H1 (cell line): ENCODE measurements at regions not wholly inside any gene's neighbourhood (a gene's known extent, or its start where the extent isn't known, plus 50 kb on each side); places are given as distances from the start of the nearest gene placed in this dataset.

ENCODE experiments used
- GABPA ChIP-seq: IDR thresholded peaks from 2 replicates; pipeline ENCODE4 v1.6.1; 2011; ENCODE audit warnings: mild to moderate bottlenecking, low read length, moderate library complexity, borderline replicate concordance; ENCODE audit not compliant: insufficient read depth
- SRF ChIP-seq: IDR thresholded peaks from 2 replicates; pipeline ENCODE4 v1.6.1; 2011; ENCODE audit warnings: mild to moderate bottlenecking, low read depth, low read length, moderate library complexity
- TF ChIP-seq, protein P1 (sequence below): fragments of 300-600 bp; sonication (generic); IDR thresholded peaks from 2 replicates; pipeline ENCODE4 v1.7.1; 2012; ENCODE audit warnings: low read length, moderate library complexity, mild to moderate bottlenecking, inconsistent platforms; ENCODE audit not compliant: insufficient replicate concordance

DNA sequence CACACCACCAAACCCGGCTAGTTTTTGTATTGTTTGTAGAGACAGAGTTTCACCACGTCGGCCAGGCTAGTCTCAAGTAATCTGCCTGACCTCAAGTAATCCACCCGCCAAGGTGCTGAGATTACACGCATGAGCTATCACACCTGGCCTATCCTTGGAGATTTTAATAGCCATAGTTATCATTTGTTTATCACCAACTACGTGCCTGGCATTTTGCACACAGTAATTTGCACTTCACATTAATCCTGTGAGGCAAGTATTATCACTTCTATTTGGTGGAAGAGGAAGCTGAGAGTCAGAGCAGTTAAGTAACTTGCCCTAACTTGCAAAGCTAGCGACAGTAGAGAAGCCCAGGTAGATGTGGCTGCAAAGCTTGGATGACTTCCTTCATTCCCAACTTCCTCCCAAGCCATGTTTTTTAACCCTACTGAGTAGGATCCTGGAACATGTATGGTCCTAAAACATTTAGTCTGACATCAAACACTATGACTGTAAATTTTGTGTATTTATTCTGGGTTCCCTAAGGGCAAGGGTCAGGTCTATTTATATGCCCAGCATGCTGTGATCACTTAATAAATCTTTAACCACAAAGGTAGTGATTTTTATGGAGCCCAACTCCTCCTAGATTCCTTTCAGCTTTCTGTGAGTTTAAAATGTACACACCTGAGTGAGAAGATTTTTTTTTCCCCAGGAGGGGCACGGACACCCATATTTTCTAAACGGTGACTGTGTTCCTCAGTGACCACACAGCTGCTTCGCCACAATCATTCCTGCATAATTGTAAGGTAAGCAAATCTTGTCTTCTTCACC lies 100.2 kb upstream of the RAI14 start (continued):
- TF ChIP-seq, protein P1, sequence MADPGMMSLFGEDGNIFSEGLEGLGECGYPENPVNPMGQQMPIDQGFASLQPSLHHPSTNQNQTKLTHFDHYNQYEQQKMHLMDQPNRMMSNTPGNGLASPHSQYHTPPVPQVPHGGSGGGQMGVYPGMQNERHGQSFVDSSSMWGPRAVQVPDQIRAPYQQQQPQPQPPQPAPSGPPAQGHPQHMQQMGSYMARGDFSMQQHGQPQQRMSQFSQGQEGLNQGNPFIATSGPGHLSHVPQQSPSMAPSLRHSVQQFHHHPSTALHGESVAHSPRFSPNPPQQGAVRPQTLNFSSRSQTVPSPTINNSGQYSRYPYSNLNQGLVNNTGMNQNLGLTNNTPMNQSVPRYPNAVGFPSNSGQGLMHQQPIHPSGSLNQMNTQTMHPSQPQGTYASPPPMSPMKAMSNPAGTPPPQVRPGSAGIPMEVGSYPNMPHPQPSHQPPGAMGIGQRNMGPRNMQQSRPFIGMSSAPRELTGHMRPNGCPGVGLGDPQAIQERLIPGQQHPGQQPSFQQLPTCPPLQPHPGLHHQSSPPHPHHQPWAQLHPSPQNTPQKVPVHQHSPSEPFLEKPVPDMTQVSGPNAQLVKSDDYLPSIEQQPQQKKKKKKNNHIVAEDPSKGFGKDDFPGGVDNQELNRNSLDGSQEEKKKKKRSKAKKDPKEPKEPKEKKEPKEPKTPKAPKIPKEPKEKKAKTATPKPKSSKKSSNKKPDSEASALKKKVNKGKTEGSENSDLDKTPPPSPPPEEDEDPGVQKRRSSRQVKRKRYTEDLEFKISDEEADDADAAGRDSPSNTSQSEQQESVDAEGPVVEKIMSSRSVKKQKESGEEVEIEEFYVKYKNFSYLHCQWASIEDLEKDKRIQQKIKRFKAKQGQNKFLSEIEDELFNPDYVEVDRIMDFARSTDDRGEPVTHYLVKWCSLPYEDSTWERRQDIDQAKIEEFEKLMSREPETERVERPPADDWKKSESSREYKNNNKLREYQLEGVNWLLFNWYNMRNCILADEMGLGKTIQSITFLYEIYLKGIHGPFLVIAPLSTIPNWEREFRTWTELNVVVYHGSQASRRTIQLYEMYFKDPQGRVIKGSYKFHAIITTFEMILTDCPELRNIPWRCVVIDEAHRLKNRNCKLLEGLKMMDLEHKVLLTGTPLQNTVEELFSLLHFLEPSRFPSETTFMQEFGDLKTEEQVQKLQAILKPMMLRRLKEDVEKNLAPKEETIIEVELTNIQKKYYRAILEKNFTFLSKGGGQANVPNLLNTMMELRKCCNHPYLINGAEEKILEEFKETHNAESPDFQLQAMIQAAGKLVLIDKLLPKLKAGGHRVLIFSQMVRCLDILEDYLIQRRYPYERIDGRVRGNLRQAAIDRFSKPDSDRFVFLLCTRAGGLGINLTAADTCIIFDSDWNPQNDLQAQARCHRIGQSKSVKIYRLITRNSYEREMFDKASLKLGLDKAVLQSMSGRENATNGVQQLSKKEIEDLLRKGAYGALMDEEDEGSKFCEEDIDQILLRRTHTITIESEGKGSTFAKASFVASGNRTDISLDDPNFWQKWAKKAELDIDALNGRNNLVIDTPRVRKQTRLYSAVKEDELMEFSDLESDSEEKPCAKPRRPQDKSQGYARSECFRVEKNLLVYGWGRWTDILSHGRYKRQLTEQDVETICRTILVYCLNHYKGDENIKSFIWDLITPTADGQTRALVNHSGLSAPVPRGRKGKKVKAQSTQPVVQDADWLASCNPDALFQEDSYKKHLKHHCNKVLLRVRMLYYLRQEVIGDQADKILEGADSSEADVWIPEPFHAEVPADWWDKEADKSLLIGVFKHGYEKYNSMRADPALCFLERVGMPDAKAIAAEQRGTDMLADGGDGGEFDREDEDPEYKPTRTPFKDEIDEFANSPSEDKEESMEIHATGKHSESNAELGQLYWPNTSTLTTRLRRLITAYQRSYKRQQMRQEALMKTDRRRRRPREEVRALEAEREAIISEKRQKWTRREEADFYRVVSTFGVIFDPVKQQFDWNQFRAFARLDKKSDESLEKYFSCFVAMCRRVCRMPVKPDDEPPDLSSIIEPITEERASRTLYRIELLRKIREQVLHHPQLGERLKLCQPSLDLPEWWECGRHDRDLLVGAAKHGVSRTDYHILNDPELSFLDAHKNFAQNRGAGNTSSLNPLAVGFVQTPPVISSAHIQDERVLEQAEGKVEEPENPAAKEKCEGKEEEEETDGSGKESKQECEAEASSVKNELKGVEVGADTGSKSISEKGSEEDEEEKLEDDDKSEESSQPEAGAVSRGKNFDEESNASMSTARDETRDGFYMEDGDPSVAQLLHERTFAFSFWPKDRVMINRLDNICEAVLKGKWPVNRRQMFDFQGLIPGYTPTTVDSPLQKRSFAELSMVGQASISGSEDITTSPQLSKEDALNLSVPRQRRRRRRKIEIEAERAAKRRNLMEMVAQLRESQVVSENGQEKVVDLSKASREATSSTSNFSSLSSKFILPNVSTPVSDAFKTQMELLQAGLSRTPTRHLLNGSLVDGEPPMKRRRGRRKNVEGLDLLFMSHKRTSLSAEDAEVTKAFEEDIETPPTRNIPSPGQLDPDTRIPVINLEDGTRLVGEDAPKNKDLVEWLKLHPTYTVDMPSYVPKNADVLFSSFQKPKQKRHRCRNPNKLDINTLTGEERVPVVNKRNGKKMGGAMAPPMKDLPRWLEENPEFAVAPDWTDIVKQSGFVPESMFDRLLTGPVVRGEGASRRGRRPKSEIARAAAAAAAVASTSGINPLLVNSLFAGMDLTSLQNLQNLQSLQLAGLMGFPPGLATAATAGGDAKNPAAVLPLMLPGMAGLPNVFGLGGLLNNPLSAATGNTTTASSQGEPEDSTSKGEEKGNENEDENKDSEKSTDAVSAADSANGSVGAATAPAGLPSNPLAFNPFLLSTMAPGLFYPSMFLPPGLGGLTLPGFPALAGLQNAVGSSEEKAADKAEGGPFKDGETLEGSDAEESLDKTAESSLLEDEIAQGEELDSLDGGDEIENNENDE, result no peak
- TF ChIP-seq SRF (no peak), GABPA (no peak)
- TF ChIP-seq, all 59 proteins: peak for 0
